ENCODE measurements at regions not wholly inside any gene's neighbourhood (a gene's known extent, or its start where the extent isn't known, plus 50 kb on each side); places are given as distances from the start of the nearest gene placed in this dataset.

DNA sequence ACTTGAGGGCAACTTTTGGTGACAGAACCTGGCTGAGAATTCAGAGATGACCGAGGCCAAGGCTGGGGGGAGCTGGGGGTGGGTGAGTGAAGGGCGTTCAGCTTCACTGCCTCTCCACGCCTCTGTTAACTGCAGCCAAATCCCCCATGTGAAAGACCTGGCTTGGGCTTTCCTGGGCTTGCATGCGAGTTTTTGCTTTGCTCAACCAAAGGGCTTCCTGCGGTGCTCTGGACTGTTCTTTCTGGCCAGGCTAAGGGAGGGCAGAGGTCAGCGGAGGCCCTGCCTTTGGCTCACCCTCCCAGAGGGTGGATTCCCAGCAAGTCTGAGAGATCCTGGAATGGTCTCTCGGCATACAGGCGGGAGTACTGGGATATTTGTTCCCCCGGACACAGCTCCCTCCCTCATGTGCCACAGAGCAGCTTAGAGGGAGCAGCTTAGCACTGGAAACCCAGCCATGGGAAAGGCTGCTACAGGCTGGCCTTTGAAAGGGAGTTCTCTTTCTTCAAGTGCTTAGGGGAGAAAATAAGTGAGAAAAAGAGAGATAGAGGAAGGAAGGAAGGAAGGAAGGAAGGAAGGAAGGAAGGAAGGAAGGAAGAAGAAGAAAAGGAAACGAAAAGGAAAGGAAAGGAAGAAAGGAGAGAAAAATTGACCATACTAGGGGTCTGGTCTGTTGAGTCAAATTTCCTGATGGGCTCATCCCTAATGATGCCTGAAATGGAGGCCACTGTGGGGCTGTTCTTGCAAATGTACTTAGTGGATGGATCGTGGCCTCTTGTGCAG is 158.8 kb downstream of the FGF18 start:
- ChIA-PET POLR2A (no interaction called here), CTCF (no interaction called here)

DNA sequence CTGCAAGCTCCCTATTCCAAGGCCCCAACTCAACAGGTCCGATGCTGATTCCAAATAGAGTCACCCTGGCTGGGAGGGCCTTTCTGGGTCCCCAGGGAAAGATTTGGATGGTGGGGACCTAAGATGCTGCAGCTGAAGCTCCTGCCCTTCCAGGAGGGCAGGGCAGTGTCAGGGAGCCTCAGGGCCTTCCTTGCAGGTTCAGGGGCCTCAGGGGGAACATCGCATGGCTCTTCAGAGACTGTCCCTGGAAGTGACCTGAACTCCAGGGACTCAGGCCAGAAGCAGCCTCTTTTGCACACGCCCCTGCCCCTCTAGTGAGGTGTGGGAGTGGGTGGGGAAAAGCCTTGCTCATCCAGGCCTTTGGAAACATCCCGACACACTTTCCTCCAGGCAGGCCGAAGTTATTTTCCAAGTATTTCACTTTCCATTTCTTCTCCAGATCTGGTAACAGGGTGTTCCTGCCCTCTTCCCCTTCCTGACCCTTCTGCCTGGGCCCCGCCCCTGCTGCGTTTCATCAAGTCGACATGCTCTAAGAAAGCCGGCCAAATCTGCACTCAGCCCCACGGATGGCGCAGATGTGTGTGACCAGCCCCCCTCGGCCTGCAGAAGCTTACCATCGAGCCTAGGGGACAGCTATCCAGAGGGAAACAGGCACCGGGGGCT is 159.5 kb downstream of the FGF18 start:
- CTCF ChIA-PET = no interaction called here
- POLR2A ChIA-PET = no interaction called here

GRCh38 chr5:171579976-171580411 is 160.5 kb downstream of the FGF18 start:
- ChIA-PET POLR2A (no interaction called here), CTCF (no interaction called here)

DNA sequence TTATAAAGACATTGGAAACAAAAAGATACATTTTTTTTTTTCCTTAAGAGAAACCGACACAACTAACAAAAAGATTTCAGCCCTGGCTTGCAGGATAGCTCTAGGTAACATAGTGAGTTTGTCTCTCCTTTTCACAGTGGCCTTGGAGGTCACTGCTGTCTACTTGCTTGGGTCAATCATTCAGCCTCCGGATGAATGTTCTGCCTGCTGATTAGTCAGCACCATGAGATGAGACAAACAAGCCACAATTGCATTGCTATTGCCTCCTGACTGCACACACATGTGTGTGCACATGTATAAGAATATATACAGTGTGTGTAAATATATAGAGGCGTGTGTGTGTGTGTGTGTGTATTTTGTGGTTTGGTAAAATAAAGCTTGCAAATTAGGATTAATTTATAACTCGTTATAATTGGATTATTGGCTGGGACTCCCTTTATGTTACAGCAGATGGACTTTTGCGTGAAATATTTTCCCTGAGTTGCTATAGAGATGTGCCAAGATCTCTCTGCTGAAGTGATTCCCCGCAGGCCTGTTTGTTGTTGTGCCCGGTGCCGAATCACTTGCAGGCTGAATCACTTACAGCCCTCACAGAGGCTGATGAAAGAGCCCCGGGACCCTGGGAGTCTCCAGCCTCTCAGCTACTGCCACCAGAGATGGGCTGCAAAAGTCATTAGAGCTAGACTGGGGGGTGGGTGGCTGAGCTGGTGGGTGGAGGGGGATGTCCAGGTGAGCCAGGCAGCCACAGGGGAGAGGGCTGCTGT is 161.2 kb downstream of the FGF18 start:
- ChIA-PET POLR2A (no interaction called here), CTCF (no interaction called here)

DNA sequence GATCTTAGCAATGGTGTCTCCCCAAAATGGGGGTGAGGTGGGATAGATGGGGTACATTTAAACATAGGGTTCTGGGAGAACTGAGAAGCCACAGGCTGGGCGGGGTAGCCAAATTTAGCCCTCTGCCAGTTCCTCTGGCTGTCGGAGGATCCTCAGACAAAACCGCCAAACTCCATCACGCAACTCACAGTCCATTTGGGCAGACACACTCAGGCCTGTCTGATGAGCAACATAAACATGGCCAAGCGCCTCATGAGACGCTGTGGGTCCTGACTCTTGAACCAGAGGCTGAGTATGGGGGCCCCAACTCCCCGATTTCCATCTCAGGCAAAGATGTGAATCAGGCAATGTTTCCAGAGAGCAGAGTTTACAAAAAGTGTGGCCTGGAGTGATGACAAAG is 162.3 kb downstream of the FGF18 start:
- ChIA-PET CTCF (no interaction called here), POLR2A (no interaction called here)

DNA sequence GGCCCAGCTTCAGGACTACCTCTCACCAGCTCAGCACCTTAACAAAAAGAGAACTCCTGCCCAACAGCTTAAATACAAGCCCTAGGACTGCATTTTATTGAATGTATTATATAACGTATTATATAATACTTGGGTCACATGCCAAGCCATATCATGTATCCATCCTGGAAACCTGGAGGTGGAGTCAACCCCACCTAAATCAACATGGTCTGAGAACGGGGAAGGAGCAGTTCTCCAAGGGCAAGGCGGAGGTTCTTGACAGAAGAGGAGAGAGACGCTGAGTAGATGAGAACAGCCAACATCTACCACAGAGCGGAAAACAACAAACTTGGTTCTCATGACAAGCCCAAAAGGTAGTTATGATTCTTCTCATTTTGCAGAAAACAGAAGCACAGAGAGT is 163.4 kb downstream of the FGF18 start:
- ChIA-PET CTCF (no interaction called here), POLR2A (no interaction called here)

DNA sequence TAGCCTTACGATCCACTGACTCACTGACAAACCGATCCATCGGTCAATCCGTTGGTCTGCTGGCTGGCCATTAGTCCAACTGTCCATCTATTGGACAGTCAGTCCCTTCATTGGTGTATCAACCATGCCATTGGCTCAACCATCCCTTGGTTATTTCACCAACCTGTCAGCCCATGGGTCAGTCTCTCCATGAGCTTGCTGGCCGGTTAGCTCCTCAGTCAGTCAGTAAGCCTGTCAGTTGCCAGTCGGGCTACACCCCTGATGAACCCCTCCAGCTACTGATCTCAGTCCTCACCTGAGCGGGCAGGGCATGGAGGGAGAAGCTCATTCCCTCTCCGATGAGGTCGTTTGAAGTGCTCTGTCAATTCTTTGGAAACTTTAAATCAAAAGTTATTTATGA is 166.5 kb downstream of the FGF18 start:
- CTCF ChIA-PET = no interaction called here
- POLR2A ChIA-PET = no interaction called here

DNA sequence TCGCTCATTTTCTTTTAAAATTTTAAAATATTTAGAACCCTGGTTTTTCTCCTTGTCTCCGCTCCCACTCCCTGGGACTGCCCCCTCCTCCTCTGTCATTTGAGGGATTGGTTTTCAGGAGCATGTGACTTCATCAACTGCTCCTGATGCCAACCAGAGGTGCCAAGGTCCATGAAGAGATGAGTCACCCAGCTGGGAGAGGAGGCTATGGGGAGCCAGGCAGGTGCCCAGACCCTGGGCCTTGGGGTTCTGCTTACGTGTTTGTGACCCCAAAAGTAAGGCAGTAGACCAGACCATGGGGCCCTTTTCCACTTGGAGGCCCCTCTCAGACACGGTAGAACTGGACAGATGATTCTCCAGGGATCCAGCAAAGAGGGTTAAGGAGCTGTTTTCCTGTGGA is 167.0 kb downstream of the FGF18 start:
- POLR2A ChIA-PET = no interaction called here
- CTCF ChIA-PET = no interaction called here

- ChIA-PET POLR2A (no interaction called here), CTCF (no interaction called here)
Measured at GRCh38 chr5:171588046-171588445, 168.6 kb downstream of the FGF18 start.

GRCh38 chr5:171588790-171589189 is 169.3 kb downstream of the FGF18 start:
- ChIA-PET CTCF (no interaction called here), POLR2A (no interaction called here)

GRCh38 chr5:171589461-171589860 is 170.0 kb downstream of the FGF18 start:
- CTCF ChIA-PET = no interaction called here
- POLR2A ChIA-PET = no interaction called here

GRCh38 chr5:171592076-171592475 is 172.6 kb downstream of the FGF18 start:
- POLR2A ChIA-PET = no interaction called here
- CTCF ChIA-PET = no interaction called here

DNA sequence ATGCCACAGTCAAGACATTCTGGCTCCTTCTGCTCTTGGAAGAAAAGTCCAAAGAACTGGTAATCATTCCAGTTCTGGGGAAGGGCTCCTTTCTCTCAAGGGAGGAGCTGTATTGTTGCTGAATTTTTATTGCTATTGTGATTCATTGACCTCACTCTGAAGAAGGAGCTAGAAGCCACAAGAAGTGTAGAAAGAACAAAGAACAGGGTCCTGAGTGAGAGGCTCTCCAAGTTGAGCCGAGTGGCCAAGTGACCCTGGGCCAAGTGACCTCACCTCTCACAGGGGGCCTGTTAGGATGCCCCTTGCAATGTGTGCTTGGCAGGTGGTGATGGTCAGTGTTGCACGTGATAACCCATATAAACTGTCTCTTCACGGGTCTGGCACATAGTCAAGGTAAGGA is 173.3 kb downstream of the FGF18 start:
- ChIA-PET CTCF (no interaction called here), POLR2A (no interaction called here)

DNA sequence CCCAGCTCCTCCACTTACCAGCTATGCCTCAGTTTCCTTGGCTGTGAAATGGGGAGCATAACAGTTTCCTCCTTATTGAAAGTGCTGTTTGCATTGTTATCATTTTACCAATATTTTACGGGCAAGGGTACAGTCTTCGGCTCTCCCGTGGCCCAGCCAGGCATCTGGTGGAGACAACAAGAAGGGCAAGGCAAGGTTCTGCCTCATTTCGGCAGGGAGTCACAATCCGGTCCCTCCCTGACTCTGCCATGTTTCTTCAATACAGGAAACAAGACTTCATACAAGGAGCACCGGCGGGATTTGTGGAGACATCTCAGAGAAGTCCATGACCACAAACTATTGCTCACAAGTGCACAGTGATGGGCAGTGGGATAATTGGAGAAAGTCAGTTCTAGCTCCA is 174.0 kb downstream of the FGF18 start:
- CTCF ChIA-PET = no interaction called here

GRCh38 chr5:171593976-171594375 is 174.5 kb downstream of the FGF18 start:
- ChIA-PET POLR2A (no interaction called here), CTCF (no interaction called here)

More for the DNA sequence above, 174.0 kb downstream of the FGF18 start:
- POLR2A ChIA-PET = no interaction called here

DNA sequence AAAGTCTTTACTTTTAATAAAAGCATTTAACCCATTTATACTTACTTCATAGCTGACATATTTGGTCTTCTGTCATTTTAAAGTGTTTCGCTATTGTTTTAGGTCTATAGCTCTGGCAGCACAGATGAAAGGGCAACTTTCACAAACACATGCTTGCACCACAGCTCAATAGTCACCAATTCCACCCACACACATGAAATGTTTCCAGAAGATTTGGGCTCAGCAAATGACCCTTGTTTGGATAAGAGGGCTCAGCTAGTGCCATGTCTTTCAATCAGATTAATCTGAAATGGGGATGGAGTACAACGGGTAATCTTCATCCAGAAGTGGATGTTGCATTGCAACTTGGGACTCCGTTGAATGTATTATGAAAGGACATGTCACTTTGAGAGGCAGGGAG is 176.0 kb downstream of the FGF18 start:
- ChIA-PET CTCF (no interaction called here), POLR2A (interaction anchor here (0.7 kb wide), 1 partner anchor 17 kb away, joined by 12 read pairs; no protein-coding TSS in a partner anchor)

- CTCF ChIA-PET = no interaction called here
Measured at GRCh38 chr5:171595801-171596231, 176.4 kb downstream of the FGF18 start.

DNA sequence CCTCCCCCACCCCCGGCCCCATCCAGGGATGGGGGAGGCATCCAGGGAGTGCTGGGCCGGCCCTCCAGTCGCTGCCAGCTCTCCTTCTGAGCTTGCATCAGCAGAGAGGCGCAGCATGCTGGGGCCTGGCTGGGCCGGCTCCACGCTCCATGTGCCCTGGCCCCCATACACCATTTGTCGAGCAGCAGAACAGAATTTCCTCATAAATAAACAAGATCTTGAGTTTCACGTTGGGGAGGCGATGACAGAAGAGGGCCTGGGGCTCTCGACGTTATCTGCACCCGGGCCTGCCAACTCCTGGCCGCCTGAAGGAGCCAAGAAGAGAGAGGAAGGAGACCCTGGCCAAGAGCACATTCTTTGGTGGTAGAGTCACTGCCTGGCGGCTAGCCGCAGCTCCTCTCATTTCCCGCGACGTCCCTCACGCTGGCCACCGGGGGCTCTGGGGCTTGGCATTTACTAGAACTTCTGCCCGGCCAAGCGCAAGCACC is 177.0 kb downstream of the FGF18 start:
- CTCF ChIA-PET = no interaction called here

More at GRCh38 chr5:171595801-171596231, 176.4 kb downstream of the FGF18 start:
- POLR2A ChIA-PET = interaction anchor here (0.7 kb wide), 1 partner anchor 16 kb away, joined by 12 read pairs; no protein-coding TSS in a partner anchor

GRCh38 chr5:171597946-171598640 is 178.6 kb downstream of the FGF18 start:
- ChIA-PET POLR2A (no interaction called here), CTCF (interaction anchor here (0.6 kb wide), 1 partner anchor 203 kb away, joined by 3 read pairs; no protein-coding TSS in a partner anchor)

More for the DNA sequence above, 177.0 kb downstream of the FGF18 start:
- POLR2A ChIA-PET = no interaction called here

- ChIA-PET POLR2A (no interaction called here), CTCF (no interaction called here)
Measured at GRCh38 chr5:171598641-171599152, 179.2 kb downstream of the FGF18 start.
